ENCODE measurements at regions not wholly inside any gene's neighbourhood (a gene's known extent, or its start where the extent isn't known, plus 50 kb on each side); places are given as distances from the start of the nearest gene placed in this dataset.

- peak; percentile 83 for DNase-seq
Observed at GRCh38 chr4:174120446-174121295, 162.8 kb downstream of the FBXO8 start.

DNA sequence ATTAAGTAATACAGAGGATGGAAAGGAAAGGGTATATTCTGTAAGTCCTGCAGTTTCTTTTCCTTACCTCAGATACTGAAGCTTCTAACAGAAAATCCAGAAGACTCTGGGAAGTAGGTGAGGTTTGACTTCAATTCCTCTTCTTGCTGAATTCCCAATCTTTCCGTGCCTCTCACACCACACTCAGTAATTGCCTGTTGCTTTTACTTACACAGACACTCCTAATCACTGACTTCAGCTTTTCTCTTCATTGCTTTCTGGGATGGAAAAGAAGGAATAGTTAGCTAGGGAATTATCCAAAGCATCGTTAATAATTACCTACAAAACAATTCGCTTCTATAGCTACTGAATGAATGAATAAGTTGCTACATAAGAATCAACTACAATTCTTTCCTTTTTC, 163.6 kb downstream of the FBXO8 start:
- no peak for DNase-seq

DNA sequence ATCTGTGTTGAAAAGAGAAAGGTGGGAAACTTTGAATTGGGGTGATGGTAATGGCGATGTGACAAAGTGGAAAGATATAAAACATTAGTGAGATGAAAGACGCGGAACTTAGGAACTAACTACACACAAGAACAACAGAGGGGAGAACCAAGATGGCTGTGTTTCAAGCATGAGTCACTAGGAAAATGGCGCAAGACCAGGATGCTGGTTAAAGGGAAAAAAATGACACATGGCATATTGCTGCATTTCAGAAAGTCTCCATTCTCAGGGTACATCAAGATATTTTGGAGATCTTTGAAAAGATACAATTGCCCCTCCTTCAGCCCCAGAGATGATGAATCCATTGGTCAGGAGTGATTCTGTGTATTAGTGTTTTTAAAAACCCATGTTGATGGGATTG, 164.4 kb downstream of the FBXO8 start:
- DNase-seq = peak; percentile 64

- no peak for DNase-seq
Observed at GRCh38 chr4:174118171-174118570, 165.3 kb downstream of the FBXO8 start.

DNA sequence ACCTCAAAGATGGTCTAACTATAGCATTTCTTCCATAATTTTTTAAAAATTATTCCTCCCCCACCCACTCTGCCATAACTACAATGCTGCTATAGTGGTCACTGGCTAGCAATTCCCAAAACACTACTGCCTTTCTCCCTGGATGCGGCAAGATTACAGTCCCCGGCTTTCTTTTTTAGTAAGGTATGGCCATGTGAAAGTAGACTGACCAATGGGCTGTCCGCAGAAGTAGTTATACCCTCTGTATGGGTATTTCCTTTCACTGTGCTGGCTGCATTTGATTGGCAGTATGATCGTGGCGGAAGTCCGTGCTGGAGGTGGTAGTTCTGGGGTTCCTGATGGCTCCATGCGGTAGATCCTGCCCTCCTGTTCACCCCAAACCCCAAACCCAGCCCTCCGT, 166.0 kb downstream of the FBXO8 start:
- no peak for DNase-seq

- DNase-seq = no peak
Observed at GRCh38 chr4:174116021-174116420, 167.4 kb downstream of the FBXO8 start.

DNA sequence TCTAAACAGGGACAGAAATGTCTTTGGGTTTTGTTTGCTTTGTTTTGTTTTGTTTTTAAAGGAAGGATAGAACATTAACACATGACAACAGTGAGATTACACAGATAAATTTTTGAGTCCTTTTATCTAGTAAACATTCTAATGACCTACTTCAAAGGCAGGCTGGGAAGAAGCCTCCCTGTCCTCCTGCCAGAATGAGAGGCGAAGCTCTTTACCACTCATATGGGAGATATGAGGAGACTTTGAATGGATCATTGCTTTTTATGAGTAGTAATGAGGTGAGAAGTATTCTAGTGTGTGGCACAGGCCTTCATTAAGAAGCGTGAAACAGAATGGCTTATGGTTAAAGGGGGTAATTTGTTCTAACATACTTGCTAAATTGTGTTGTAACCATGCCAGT, 172.0 kb downstream of the FBXO8 start:
- DNase-seq = no peak

- DNase-seq = no peak
Observed at GRCh38 chr4:174110180-174110579, 173.3 kb downstream of the FBXO8 start.

DNA sequence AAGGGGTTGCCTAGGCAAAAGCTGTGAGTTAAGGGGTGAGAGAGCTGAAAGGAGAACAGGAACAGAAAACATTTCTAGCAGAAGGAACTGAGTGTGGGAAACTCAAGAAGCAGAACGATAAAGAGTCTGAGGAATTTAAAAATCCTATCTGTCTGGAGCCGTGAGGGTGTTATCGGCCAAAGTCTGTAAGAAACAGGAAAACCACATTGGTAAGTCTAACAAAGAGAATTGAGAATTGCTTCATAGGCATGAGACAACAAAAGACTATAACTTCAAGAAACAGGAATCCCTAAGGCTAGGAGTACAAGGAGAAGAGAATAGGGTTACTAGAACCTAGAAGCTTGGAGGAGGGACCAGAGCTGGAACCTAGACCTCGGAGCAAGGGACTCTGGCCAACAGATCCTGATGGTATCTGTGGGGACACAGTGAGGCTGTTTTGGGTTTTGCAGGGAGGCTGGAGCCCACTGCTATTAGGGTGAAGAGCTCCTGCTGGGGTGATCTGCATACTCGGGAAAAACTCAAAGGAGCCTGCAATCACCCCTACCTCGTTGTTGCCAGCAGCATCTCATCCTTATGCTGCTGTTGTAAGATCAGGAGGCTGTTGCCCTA, 175.6 kb downstream of the FBXO8 start:
- DNase-seq = no peak

GRCh38 chr4:174105202-174105601, 178.3 kb downstream of the FBXO8 start:
- DNase-seq = no peak

- no peak for DNase-seq
Observed at GRCh38 chr4:174100910-174101309, 182.6 kb downstream of the FBXO8 start.

GRCh38 chr4:174099712-174100111, 183.8 kb downstream of the FBXO8 start:
- DNase-seq = no peak

DNA sequence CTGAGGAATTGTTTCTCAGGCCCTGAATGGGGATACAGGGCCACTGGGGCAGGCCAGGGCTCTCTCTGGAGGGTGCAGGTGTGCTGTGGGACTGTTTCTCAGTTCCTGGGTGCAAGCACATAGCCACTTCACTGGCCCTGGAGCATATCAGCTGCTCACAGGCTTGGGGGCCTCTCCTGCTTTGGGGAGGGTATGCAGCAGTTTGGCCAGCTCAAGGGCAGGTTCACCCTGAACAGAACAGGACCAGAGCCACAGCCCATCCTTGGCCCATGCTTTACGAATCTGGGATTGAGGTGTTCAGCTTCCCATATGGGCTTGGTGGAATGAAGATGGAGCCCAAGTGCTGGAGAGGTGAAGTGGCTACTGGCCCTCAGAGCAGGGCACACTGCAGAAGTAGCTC, 186.5 kb downstream of the FBXO8 start:
- no peak for DNase-seq

DNA sequence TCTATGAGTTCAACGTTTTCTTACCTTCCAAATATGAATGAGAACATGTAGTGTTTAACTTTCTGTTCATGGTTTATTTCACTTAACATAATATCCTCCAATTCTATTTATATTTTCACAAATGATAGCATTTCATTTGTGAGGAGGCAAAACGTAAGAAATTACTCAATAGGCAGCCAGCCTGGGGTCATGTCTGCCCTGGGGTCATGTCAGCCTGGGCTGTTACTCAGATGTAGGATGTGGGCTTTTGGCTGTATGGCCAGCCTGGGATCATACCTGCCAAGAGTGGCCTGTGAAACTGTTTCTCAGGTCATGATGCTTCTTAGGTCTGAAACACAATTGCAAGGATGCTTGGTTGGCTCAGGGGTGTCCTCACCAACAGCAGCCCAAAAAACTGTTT, 187.0 kb downstream of the FBXO8 start:
- DNase-seq = no peak

GRCh38 chr4:174091130-174091529, 192.3 kb downstream of the FBXO8 start:
- no peak for DNase-seq

- DNase-seq = no peak
Observed at GRCh38 chr4:174089711-174090110, 193.8 kb downstream of the FBXO8 start.

GRCh38 chr4:174088795-174089194, 194.7 kb downstream of the FBXO8 start:
- no peak for DNase-seq

DNA sequence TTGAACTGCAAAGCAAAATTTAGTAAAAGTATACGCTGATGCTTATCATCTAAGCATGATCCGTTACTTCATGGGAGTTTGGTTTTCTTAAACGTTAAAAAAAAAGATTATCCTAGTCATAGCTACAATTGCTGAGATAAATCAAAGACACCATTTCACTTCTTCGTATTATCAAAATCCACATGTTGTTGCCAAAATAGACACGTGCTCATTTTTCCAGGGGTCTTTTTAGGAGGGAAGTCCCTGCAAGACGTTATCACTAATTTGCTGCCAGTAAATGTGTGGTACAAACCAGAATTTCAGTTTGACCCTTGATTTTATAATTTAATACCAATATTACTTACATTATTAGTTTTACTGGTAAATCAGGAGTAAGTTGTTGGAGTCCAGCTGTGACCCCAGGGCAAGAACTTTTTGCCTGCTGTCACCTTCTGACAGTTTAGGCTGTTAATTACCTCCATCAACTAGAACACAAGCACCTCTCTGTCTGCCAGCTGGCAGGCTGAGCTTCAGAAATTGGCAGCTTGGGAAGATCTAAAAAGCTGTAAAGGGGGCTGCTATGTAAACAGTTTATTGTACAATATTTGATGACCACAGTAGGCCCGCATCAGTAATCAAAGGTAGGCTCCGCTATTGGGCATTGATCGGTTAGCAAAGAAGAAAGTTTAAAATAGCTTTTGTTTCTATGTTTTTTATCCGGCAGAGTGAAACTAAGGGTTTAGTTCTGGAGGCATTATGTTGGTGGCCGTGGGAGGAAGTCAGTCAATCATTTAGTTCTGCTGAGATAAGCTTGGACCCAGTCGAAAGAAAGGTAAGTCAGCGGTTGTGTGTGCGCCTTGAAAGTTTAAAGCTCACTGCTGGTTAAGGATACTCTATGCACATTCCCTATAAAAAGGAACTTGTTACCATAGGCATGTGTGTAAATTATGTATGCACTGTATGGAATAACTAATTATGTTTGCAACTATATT, 196.4 kb downstream of the FBXO8 start:
- no peak for DNase-seq

DNA sequence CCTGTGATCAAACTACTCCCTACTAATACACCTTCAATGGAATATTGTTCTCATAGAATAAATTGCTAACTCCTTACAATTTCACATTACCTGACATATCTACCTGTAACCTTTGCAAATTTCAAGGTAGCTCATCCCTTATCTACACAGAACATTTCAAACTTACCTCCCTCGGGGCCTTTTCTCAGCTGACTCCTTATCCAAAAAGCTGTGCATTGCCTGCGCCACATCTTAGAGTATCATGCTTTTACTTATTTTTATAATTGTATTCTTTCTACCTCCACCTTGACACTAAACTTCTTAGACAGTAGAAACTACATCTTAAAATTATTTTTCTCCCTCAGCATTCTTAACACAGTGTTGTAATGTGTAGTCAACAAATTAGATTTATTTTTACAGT, 198.5 kb downstream of the FBXO8 start:
- no peak for DNase-seq

DNA sequence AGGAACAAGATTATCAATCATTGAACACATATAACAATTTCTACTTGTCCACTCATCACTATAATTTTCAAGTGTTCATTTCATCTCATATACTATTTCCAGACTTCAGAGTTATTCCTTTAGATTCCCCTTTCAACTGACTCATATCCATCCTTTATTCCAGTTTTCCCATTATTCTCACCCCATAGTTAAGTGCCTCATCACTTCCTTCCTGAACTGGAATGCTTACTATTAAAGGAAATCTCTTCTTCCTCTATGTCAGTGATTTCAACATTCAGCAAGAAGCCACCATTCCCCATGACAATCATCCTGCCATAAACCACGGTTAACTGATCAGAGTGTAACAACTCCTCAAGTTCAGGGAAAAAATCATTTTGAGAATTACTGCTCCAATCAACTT, 198.9 kb downstream of the FBXO8 start:
- peak; percentile 34 for DNase-seq

- peak; percentile 48 for DNase-seq
Observed at GRCh38 chr4:174080361-174080760, 203.1 kb downstream of the FBXO8 start.

DNA sequence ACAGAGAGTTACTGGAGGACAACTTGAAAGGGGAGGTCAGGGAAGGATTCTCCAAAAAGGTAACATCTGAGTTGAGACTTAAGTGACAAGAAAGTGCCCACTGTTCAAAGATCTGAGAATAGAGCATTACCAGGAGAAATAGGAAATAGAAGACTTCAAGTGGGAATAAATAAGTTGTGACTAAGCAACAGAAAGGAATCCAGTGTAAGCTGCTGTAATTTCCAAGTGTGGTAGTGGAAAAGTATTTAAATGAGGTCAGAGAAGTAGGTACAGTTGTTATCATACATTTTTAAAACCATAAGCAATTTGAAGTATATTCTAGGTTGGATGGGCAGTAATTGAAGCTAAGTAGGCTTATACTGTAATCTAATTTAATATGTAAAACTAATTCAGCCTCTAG, 211.9 kb downstream of the FBXO8 start:
- no peak for DNase-seq

- no peak for DNase-seq
Observed at GRCh38 chr4:174069848-174070330, 213.6 kb downstream of the FBXO8 start.
